Fibroblast of villous mesenchyme (primary cell): ENCODE measurements at regions not wholly inside any gene's neighbourhood (a gene's known extent, or its start where the extent isn't known, plus 50 kb on each side); places are given as distances from the start of the nearest gene placed in this dataset.
A peak's percentile ranks its signal among the peaks of the same experiment; 100 is the strongest.

Experiments
- DNase-seq: peaks from one replicate; pipeline ENCODE4 v3.0.0-alpha.2; 2010; ENCODE audit warnings: low read depth
- H3K4me3 ChIP-seq: 2 replicates; pipeline ENCODE4 v1.5.1; 2011; ENCODE audit warnings: low read depth, mild to moderate bottlenecking, low read length
- CTCF ChIP-seq: IDR thresholded peaks from 2 replicates; pipeline ENCODE4 v1.5.1; 2012; ENCODE audit warnings: low read depth, mild to moderate bottlenecking, low read length; ENCODE audit not compliant: insufficient read depth

- no peak for TF ChIP-seq CTCF
- no peak for DNase-seq
- H3K4me3 ChIP-seq: no peak overlapping the region
Observed at GRCh38 chr6:21798468-21798867, 204.9 kb downstream of the SOX4 start.

- no peak for TF ChIP-seq CTCF
- no peak overlapping the region for H3K4me3 ChIP-seq
- no peak for DNase-seq
Observed at GRCh38 chr6:21800330-21800729, 206.8 kb downstream of the SOX4 start.

GRCh38 chr6:21800948-21801438 is 207.4 kb downstream of the SOX4 start:
- H3K4me3 ChIP-seq: no peak overlapping the region
- TF ChIP-seq CTCF: no peak
- DNase-seq: no peak

GRCh38 chr6:21801446-21802174 is 208.1 kb downstream of the SOX4 start:
- H3K4me3 ChIP-seq: no peak overlapping the region
- TF ChIP-seq CTCF: no peak
- no peak for DNase-seq

- no peak for DNase-seq
- H3K4me3 ChIP-seq: no peak overlapping the region
- no peak for TF ChIP-seq CTCF
Observed at GRCh38 chr6:21802175-21802822, 208.7 kb downstream of the SOX4 start.

GRCh38 chr6:21804941-21805610 is 211.5 kb downstream of the SOX4 start:
- peak; percentile 21 for DNase-seq
- H3K4me3 ChIP-seq: no peak overlapping the region
- TF ChIP-seq CTCF: no peak
